GM23338 (cell line): ENCODE measurements at regions not wholly inside any gene's neighbourhood (a gene's known extent, or its start where the extent isn't known, plus 50 kb on each side); places are given as distances from the start of the nearest gene placed in this dataset.
A peak's percentile ranks its signal among the peaks of the same experiment; 100 is the strongest.

Experiments used
- ATAC-seq: fragments of 200-7000 bp; cut with Tn5 transposase; 3 replicates; pipeline ENCODE4 v1.9.1; 2020
- DNase-seq: peaks from one replicate; pipeline ENCODE4 v3.0.0-alpha.2; 2015; ENCODE audit warnings: low spot score
- H2AFZ ChIP-seq: fragments of 200-600 bp; sonication (generic); 2 replicates; pipeline ENCODE4 v1.8.0; 2016; ENCODE audit warnings: antibody characterized with exemption, mild to moderate bottlenecking, moderate library complexity
- H3F3A ChIP-seq: fragments of 200-600 bp; sonication (generic); replicated peaks from 2 replicates; pipeline ENCODE4 v1.8.0; 2017; ENCODE audit warnings: antibody characterized with exemption, mixed run types, low read depth
- H3K27ac ChIP-seq: fragments of 200-600 bp; sonication (generic); 2 replicates; pipeline ENCODE4 v1.6.1; 2016; ENCODE audit warnings: low read depth
- H3K27me3 ChIP-seq: fragments of 200-600 bp; sonication (generic); 2 replicates; pipeline ENCODE4 v1.8.0; 2016; ENCODE audit warnings: mild to moderate bottlenecking, mixed run types, moderate library complexity; ENCODE audit not compliant: insufficient read depth
- H3K36me3 ChIP-seq: fragments of 200-600 bp; sonication (generic); 2 replicates; pipeline ENCODE4 v1.8.0; 2016; ENCODE audit warnings: mild to moderate bottlenecking; ENCODE audit not compliant: insufficient read depth
- H3K4me1 ChIP-seq: fragments of 200-600 bp; sonication (generic); 2 replicates; pipeline ENCODE4 v1.8.0; 2016; ENCODE audit warnings: mild to moderate bottlenecking, moderate library complexity; ENCODE audit not compliant: insufficient read depth
- H3K4me2 ChIP-seq: fragments of 200-600 bp; sonication (generic); 2 replicates; pipeline ENCODE4 v1.7.1; 2017; ENCODE audit warnings: mixed run types
- H3K4me3 ChIP-seq: fragments of 200-600 bp; sonication (generic); 2 replicates; pipeline ENCODE4 v1.6.1; 2016; ENCODE audit warnings: mixed run types
- H3K79me2 ChIP-seq: fragments of 200-600 bp; sonication (generic); replicated peaks from 2 replicates; pipeline ENCODE4 v1.8.0; 2017; ENCODE audit warnings: mild to moderate bottlenecking; ENCODE audit not compliant: insufficient read depth
- H3K9me2 ChIP-seq: fragments of 200-600 bp; sonication (generic); 2 replicates; pipeline ENCODE4 v1.8.0; 2017; ENCODE audit not compliant: insufficient read depth
- H4K20me1 ChIP-seq: fragments of 200-600 bp; sonication (generic); replicated peaks from 2 replicates; pipeline ENCODE4 v1.8.0; 2017; ENCODE audit warnings: mild to moderate bottlenecking; ENCODE audit not compliant: insufficient read depth
- H3K27ac Mint-ChIP-seq: 2 replicates; pipeline ENCODE4 v1.8.0; 2020; ENCODE audit warnings: inconsistent platforms, mild to moderate bottlenecking, moderate library complexity, mixed read lengths
- H3K27me3 Mint-ChIP-seq: 3 replicates; pipeline ENCODE4 v1.8.0; 2022; ENCODE audit warnings: low read depth, mild to moderate bottlenecking, moderate library complexity, mixed read lengths, inconsistent platforms; ENCODE audit not compliant: insufficient read depth, poor library complexity
- H3K36me3 Mint-ChIP-seq: 3 replicates; pipeline ENCODE4 v1.8.0; 2021; ENCODE audit warnings: low read depth, mild to moderate bottlenecking, inconsistent platforms, moderate library complexity, mixed read lengths
- H3K4me1 Mint-ChIP-seq: 3 replicates; pipeline ENCODE4 v1.8.0; 2020; ENCODE audit warnings: mild to moderate bottlenecking, inconsistent platforms, mixed read lengths
- H3K4me3 Mint-ChIP-seq: 3 replicates; pipeline ENCODE4 v1.8.0; 2021; ENCODE audit warnings: moderate library complexity, mild to moderate bottlenecking, inconsistent platforms, mixed read lengths
- H3K9me3 Mint-ChIP-seq: 3 replicates; pipeline ENCODE4 v1.8.0; 2020; ENCODE audit warnings: moderate library complexity, mild to moderate bottlenecking, inconsistent platforms, mixed read lengths
- CREB1 ChIP-seq: fragments of 250-450 bp; sonication (Bioruptor Pico); IDR thresholded peaks from 2 replicates; pipeline ENCODE4 v1.5.0; 2020; ENCODE audit warnings: low read depth, mild to moderate bottlenecking, moderate library complexity
- EZH2 ChIP-seq: fragments of 200-600 bp; sonication (generic); IDR thresholded peaks from one replicate; pipeline ENCODE4 v1.8.0; 2017; ENCODE audit warnings: antibody characterized with exemption, mild to moderate bottlenecking, low read depth; ENCODE audit not compliant: unreplicated experiment
- EZH2phosphoT487 ChIP-seq: fragments of 200-600 bp; sonication (generic); IDR thresholded peaks from one replicate; pipeline ENCODE4 v1.8.1; 2018; ENCODE audit warnings: antibody characterized with exemption; ENCODE audit not compliant: unreplicated experiment
- NANOG ChIP-seq: IDR thresholded peaks from 2 replicates; pipeline ENCODE4 v1.6.1; 2016; ENCODE audit warnings: antibody characterized with exemption, borderline replicate concordance
- POLR2AphosphoS5 ChIP-seq: IDR thresholded peaks from 2 replicates; pipeline ENCODE4 v1.6.1; 2016; ENCODE audit warnings: antibody characterized with exemption, low read depth
- STAT1 ChIP-seq: IDR thresholded peaks from one replicate; pipeline ENCODE4 v1.6.1; 2016; ENCODE audit warnings: antibody characterized with exemption; ENCODE audit not compliant: unreplicated experiment
- ZNF114 ChIP-seq: fragments of 250-450 bp; sonication (Bioruptor Pico); IDR thresholded peaks from 2 replicates; pipeline ENCODE4 v1.5.0; 2020; ENCODE audit warnings: mild to moderate bottlenecking, moderate library complexity
- ZNF331 ChIP-seq: fragments of 250-450 bp; sonication (Bioruptor Pico); IDR thresholded peaks from 2 replicates; pipeline ENCODE4 v1.5.0; 2020; ENCODE audit warnings: low read depth, mild to moderate bottlenecking, moderate library complexity
- TF ChIP-seq, protein P1 (sequence below), 2 experiments: fragments of 200-600 bp in 1 of 2; sonication (generic) in 1 of 2; conservative IDR thresholded peaks; 2 replicates each; pipeline versions ENCODE4 v1.5.1 to v1.6.1; 2016 to 2017; ENCODE audit warnings: antibody characterized with exemption in 2 of 2, low read depth in 2 of 2, mild to moderate bottlenecking in 2 of 2, moderate library complexity in 1 of 2
- TF ChIP-seq, protein P2 (sequence below): IDR thresholded peaks from one replicate; pipeline ENCODE4 v1.6.1; 2018; ENCODE audit warnings: antibody characterized with exemption; ENCODE audit not compliant: unreplicated experiment

DNA sequence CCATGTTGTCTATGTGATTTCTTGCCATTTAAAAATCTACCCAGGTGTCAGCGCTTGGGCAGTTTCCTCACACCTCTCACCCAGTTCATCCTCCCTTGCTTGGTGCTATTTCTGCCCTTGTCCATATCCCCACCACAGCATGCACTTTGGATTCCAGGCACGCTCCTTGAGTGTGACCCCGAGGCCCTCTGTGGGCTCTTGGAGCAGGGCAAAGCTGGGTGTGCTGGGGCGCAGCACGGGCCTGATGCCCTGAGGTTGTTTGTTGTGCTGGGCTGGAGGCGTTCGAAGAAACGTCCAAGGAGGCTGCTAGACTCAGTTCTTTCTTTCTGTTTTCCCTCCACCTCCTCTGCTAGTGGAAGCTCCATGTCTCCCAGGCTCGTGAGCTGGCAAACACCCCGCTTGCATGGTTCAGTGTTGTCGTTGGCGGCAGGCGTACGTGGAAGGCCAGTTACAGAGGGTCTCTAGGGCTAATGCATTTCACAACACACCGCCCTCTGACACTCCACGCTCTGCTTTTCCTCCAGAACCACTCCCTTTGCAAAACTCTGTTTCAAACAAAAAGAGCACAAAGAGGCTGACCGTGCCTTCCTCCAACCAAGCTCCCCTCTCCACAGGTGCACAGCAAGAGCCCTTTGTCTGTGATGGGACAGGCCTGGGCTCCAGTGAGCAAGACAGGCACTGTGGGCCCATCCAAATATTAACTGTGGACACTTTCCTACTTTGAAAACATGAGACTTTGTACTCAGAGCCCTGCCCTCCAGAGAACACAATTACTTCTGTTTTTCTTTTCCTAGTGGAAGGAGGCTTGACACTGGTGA is 117.7 kb upstream of the GJB6 start:
- Mint-ChIP-seq H3K36me3 (no peaks in the 10 kb centered on the region), H3K4me3 (no peak overlapping the region), H3K4me1 (peaks cover 13% of the 10 kb centered on the region), H3K27me3 (peaks cover 6% of the 10 kb centered on the region), H3K9me3 (no peaks in the 10 kb centered on the region), H3K27ac (no peak overlapping the region)
- Histone ChIP-seq H4K20me1 (no peaks in the 10 kb centered on the region), H3F3A (no peaks in the 10 kb centered on the region), H3K36me3 (no peaks in the 10 kb centered on the region), H3K9me2 (no peaks in the 10 kb centered on the region), H2AFZ (no peak overlapping the region; the same call in 1 of the 2 replicates), H3K27me3 (no peaks in the 10 kb centered on the region), H3K4me3 (no peak overlapping the region), H3K79me2 (no peaks in the 10 kb centered on the region), H3K4me2 (no peak overlapping the region), H3K4me1 (no peaks in the 10 kb centered on the region), H3K27ac (no peak overlapping the region)
- ATAC-seq = peak; percentile 89
- TF ChIP-seq ZNF331 (CRISPR knock-in tag) (no peak), EZH2phosphoT487 (no peak), NANOG (no peak), POLR2AphosphoS5 (no peak), STAT1 (no peak), CREB1 (CRISPR knock-in tag) (no peak), ZNF114 (CRISPR knock-in tag) (no peak), EZH2 (no peak)
- TF ChIP-seq, protein P1, sequence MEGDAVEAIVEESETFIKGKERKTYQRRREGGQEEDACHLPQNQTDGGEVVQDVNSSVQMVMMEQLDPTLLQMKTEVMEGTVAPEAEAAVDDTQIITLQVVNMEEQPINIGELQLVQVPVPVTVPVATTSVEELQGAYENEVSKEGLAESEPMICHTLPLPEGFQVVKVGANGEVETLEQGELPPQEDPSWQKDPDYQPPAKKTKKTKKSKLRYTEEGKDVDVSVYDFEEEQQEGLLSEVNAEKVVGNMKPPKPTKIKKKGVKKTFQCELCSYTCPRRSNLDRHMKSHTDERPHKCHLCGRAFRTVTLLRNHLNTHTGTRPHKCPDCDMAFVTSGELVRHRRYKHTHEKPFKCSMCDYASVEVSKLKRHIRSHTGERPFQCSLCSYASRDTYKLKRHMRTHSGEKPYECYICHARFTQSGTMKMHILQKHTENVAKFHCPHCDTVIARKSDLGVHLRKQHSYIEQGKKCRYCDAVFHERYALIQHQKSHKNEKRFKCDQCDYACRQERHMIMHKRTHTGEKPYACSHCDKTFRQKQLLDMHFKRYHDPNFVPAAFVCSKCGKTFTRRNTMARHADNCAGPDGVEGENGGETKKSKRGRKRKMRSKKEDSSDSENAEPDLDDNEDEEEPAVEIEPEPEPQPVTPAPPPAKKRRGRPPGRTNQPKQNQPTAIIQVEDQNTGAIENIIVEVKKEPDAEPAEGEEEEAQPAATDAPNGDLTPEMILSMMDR (conservative IDR thresholded peaks at IDR 0.05; ENCODE audit: low read depth in 2 of 2) = no peak
- TF ChIP-seq, protein P2, sequence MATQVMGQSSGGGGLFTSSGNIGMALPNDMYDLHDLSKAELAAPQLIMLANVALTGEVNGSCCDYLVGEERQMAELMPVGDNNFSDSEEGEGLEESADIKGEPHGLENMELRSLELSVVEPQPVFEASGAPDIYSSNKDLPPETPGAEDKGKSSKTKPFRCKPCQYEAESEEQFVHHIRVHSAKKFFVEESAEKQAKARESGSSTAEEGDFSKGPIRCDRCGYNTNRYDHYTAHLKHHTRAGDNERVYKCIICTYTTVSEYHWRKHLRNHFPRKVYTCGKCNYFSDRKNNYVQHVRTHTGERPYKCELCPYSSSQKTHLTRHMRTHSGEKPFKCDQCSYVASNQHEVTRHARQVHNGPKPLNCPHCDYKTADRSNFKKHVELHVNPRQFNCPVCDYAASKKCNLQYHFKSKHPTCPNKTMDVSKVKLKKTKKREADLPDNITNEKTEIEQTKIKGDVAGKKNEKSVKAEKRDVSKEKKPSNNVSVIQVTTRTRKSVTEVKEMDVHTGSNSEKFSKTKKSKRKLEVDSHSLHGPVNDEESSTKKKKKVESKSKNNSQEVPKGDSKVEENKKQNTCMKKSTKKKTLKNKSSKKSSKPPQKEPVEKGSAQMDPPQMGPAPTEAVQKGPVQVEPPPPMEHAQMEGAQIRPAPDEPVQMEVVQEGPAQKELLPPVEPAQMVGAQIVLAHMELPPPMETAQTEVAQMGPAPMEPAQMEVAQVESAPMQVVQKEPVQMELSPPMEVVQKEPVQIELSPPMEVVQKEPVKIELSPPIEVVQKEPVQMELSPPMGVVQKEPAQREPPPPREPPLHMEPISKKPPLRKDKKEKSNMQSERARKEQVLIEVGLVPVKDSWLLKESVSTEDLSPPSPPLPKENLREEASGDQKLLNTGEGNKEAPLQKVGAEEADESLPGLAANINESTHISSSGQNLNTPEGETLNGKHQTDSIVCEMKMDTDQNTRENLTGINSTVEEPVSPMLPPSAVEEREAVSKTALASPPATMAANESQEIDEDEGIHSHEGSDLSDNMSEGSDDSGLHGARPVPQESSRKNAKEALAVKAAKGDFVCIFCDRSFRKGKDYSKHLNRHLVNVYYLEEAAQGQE = no peak
- no peak for DNase-seq
